ENCODE measurements at regions not wholly inside any gene's neighbourhood (a gene's known extent, or its start where the extent isn't known, plus 50 kb on each side); places are given as distances from the start of the nearest gene placed in this dataset.
A peak's percentile ranks its signal among the peaks of the same experiment; 100 is the strongest.

GRCh38 chr1:228867951-228868730, 132.9 kb downstream of the RHOU start:
- no peak for DNase-seq (ENCODE audit: low read depth in 2 of 2)

- no peak for DNase-seq (ENCODE audit: low read depth in 2 of 2)
Measured at GRCh38 chr1:228868731-228869024, 133.4 kb downstream of the RHOU start.

GRCh38 chr1:228869312-228869824, 134.1 kb downstream of the RHOU start:
- DNase-seq (ENCODE audit: low read depth in 2 of 2), result no peak

GRCh38 chr1:228870041-228870713, 134.9 kb downstream of the RHOU start:
- no peak for DNase-seq (ENCODE audit: low read depth in 2 of 2)

GRCh38 chr1:228871314-228872061, 136.2 kb downstream of the RHOU start:
- DNase-seq (ENCODE audit: low read depth in 2 of 2), result no peak

- no peak for DNase-seq (ENCODE audit: low read depth in 2 of 2)
Measured at GRCh38 chr1:228872080-228872479, 136.8 kb downstream of the RHOU start.

GRCh38 chr1:228873709-228874108, 138.4 kb downstream of the RHOU start:
- no peak for DNase-seq (ENCODE audit: low read depth in 2 of 2)

GRCh38 chr1:228875741-228876140, 140.5 kb downstream of the RHOU start:
- DNase-seq (ENCODE audit: low read depth in 2 of 2), result no peak

GRCh38 chr1:228876187-228876586, 140.9 kb downstream of the RHOU start:
- no peak for DNase-seq (ENCODE audit: low read depth in 2 of 2)

GRCh38 chr1:228879164-228879563, 143.9 kb downstream of the RHOU start:
- DNase-seq (ENCODE audit: low read depth in 2 of 2), result no peak

- DNase-seq (ENCODE audit: low read depth in 2 of 2), result no peak
Measured at GRCh38 chr1:228882041-228882770, 146.9 kb downstream of the RHOU start.

GRCh38 chr1:228882771-228883450, 147.6 kb downstream of the RHOU start:
- DNase-seq (ENCODE audit: low read depth in 2 of 2), result no peak

GRCh38 chr1:228883535-228883934, 148.3 kb downstream of the RHOU start:
- no peak for DNase-seq (ENCODE audit: low read depth in 2 of 2)

- no peak for DNase-seq (ENCODE audit: low read depth in 2 of 2)
Measured at GRCh38 chr1:228884196-228884595, 148.9 kb downstream of the RHOU start.

GRCh38 chr1:228884615-228885566, 149.6 kb downstream of the RHOU start:
- no peak for DNase-seq (ENCODE audit: low read depth in 2 of 2)

GRCh38 chr1:228885845-228886244, 150.6 kb downstream of the RHOU start:
- DNase-seq (ENCODE audit: low read depth in 2 of 2), result no peak

- DNase-seq (ENCODE audit: low read depth in 2 of 2), result peak; percentile 14 to 83
Measured at GRCh38 chr1:228887101-228887500, 151.8 kb downstream of the RHOU start.

GRCh38 chr1:228887960-228888359, 152.7 kb downstream of the RHOU start:
- DNase-seq (ENCODE audit: low read depth in 2 of 2), result no peak

- no peak for DNase-seq (ENCODE audit: low read depth in 2 of 2)
Measured at GRCh38 chr1:228889289-228889688, 154.0 kb downstream of the RHOU start.

Data from dermis microvascular lymphatic vessel endothelial cell (primary cell).